NCI-H2107 treated with DMSO at 0.1 percent for 48 hours (cell line): ENCODE measurements at regions not wholly inside any gene's neighbourhood (a gene's known extent, or its start where the extent isn't known, plus 50 kb on each side); places are given as distances from the start of the nearest gene placed in this dataset.

ENCODE experiments used
- DNase-seq: peaks from one replicate; lab custom pipeline; 2025; ENCODE audit not compliant: unreplicated experiment; lab: John Stamatoyannopoulos, UW

- no peak for DNase-seq
Measured at GRCh38 chr16:59296888-59297287, 562.8 kb upstream of the GOT2 start.

DNA sequence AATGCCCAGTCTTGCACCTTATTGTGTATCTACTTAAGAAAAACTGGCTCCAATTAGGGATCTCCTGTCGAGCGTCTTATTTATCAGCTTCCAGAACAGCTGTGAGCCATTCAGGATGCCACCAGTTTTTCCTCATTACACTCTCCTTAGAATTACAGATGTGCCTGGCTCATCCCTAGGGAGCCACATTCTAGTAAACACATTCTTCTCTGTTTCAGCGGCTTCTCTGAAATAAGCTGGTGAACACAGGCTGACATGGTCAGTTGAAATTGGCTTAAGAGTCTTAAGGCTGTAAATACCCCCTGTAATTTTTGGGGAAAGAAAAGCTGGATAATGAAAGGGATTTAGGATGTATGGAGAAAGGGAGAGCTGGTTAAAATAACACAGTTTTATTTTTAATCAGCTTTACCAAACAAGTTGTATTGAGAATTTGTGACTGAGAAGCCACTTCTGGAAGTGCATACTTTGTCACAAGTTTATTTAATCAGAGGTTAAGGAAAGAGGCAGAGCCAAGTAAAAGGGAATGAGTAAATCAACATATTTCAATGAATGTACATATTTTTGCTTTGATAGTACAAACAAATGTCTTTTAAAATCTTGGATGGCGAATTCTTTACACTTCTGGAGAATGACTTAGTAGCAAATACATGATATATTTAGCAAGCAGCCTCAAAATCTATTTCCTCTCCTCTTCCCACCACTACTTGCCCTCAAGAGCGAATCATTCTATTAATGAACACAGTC, 562.0 kb upstream of the GOT2 start:
- no peak for DNase-seq

DNA sequence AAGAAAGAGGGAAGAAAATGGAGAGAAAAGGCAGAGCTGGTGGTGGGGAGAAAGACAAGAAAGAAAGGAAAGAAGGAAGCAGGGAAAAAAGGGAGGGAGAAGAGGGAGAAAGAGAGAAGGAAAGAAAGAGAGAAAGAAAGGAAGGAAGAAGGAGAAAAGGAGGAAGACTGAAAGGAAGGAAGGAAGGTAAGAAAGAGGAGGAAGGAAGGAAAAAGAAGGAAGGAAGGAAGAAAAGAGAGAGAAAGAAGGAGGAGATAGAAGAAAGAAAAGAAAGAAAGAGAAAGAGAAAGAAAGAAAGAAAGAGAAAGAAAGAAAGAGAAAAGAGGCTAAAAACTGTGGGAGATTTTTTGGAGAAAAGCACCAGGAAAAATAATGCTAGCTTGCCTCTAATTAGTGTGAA, 561.4 kb upstream of the GOT2 start:
- no peak for DNase-seq

DNA sequence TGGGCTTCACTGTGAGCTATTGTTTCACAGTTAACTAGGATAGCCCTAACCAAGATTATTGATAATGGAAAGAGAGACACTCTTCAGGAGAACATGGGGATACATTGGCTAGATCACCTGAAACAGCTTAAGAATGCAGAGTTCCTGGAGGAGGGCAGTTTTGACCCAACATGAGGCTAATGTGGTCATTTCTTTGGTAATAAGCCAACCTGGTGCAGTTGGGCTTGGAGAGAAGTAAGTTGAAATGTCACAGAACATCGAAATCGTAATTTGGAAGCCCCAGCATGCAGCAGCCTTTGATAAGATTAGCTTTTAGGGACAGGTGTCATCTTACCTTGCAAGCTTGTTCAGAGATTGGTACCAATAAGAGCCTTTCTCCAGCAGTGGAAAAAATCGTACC, 556.6 kb upstream of the GOT2 start:
- DNase-seq, result no peak

GRCh38 chr16:59289151-59289550, 555.0 kb upstream of the GOT2 start:
- no peak for DNase-seq

DNA sequence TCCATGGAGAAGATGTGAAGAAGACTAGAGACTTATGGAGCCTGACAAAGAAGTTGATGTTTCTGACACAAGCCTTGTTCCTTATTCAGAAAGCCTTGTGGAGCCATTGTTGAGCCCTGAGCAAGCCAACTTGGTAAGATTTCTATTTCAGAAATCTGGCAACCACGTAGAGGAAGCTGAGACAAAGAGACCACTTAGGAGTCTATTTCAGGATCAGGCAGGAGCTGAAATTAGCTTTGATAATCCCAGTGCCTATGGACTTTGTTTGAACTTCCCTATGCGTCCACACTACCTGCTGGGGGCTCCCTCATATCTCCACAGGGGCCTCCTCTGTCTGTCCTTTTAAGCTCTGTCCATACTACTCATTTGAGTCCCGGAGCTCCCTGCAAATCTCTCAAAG, 540.0 kb upstream of the GOT2 start:
- no peak for DNase-seq

GRCh38 chr16:59263955-59264354, 529.8 kb upstream of the GOT2 start:
- DNase-seq, result no peak

DNA sequence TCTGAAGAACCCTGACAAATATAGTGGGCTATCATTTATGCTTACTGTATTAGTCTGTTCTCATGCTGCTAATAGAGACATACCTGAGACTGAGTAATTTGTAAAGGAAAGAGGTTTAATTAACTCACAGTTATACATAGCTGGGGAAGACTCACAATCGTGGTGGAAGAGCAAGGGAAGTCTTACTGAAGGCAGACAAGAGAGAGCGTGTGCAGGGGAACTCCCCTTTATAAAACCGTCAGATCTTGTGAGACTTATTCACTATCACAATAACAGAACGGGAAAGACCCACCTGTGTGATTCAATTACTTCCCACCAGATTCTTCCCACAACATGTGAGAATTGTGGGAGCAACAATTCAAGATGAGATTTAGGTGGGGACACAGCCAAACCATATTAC, 526.8 kb upstream of the GOT2 start:
- DNase-seq, result no peak

GRCh38 chr16:59259950-59260319, 525.8 kb upstream of the GOT2 start:
- no peak for DNase-seq

DNA sequence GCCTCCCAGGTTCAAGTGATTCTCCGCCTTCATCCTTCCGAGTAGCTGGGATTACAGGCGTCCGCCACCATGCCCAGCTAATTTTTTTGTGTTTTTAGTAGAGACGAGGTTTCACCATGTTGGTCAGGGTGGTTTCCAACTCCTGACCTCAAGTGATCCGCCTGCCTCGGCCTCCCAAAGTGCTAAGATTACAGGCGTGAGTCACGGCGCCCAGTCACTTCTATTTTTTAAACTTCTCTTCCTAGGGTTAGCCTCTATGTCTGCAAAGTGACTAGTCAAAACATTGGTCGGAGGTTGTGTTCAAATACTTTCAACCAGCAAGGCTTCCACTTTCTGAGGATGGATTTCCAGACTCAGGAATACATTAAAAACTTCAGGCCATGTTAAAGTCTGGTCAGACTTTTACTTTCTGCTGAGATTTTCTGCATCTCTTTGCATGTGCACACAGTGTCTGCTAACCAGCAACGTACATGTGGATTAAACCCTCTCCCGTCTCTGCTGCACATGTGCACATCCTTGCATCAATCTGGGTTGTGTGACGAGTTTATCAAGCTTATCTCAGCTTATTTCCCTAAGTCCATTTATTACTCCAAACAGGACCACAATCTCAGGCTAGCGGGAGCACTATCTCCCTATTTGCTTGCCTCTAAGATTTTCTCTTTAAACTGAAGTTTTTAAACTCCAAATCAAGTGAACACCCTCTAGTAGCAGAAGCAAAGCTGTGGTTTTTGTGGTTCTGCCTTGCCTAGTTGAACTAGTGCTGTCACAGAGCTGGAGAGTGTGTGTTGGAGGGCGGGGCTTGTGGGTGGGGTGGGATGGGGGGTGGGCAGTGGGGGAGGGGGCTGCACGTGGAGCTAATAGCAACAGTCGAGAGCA, 525.2 kb upstream of the GOT2 start:
- no peak for DNase-seq

DNA sequence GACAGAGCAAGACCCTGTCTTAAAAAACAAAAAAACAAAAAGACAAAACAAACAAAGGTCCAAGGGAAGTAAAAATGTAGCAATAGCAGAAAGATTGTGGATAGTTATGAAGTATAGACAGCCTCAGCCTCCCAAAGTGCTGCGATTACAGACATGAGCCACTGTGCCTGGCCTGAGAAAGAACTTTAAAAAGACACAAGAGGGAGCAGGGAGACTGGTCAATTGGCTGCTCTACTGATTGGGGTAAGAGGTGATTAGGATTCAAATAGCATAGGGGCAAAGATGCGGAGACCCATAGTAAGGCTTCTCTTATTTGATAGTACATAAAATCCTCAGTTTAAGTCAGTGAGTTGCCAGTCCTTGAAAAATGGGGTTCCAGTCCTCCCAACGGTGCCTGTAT, 518.2 kb upstream of the GOT2 start:
- DNase-seq, result no peak

- DNase-seq, result no peak
Measured at GRCh38 chr16:59249011-59249410, 514.9 kb upstream of the GOT2 start.

GRCh38 chr16:59242556-59242955, 508.4 kb upstream of the GOT2 start:
- no peak for DNase-seq

- DNase-seq, result no peak
Measured at GRCh38 chr16:59238246-59238645, 504.1 kb upstream of the GOT2 start.

DNA sequence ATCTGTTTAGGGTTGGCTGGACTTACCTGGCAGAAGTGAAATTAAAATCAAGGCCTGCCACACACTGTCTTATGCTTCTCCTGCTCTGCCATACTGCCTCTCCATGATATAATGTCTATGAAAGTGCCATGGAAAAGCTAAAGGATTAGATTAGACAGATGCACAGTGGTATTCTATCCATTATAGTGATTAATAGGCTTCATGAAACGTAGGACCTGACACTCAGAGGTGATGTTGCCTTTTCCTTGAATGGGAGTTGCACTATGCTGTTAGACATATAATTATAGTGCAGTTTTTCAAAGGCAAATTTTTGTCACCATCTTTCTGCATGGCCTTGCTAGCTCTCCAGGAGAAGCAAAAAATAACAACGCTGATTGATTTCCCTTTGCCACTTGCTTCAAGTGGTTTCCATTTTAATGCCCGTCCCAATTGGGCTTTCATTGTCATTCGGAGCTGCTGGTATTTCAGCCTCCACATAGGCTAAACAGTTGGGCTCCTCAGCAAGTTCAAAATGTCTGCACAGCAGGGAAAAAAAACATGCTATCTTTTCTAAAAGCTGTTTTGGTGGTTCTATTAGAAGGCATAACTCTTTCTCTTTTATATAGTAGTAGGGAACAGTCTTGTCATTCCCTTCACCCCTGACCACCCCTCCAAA, 502.8 kb upstream of the GOT2 start:
- no peak for DNase-seq

- DNase-seq, result no peak
Measured at GRCh38 chr16:59224401-59224800, 490.3 kb upstream of the GOT2 start.

- DNase-seq, result no peak
Measured at GRCh38 chr16:59220011-59220410, 485.9 kb upstream of the GOT2 start.

DNA sequence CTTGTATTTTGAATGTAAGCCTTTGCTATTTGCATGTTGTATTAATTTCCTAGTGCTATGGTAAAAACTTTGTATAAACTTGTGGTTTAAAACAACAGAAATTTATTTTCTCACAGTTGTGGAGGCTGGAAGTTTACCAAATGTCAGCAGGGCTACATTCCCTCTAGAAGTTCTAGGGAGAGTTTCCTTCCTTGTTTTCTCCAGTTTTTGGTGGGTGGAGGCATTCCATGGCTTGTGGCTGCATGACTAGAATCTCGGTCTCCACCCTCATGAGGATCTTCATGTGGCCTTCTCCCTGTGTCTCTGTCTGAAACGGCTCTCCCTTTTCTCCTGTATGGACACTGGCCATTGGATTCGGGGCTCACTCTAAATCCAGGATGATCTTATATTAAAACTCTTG, 482.2 kb upstream of the GOT2 start:
- no peak for DNase-seq

DNA sequence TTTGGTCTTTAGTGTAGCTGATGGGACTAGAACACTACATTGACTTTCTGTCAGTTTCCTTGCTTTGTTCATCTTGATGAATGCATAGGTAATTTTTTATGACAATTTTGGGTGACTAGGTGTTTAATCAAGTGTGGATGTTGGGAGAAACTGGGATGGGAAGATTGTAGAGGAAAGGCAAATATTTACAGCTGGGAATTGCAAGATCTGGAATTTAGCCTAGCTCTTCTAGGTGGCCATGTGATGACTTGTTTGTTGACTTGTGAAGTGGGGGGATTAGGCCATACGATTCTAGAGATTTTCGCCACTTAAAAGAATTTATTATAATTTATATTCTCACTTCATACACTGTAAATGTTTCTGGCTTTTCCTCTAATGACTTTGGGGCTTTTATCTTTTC, 480.3 kb upstream of the GOT2 start:
- DNase-seq, result no peak

- DNase-seq, result no peak
Measured at GRCh38 chr16:59213952-59214351, 479.8 kb upstream of the GOT2 start.

DNA sequence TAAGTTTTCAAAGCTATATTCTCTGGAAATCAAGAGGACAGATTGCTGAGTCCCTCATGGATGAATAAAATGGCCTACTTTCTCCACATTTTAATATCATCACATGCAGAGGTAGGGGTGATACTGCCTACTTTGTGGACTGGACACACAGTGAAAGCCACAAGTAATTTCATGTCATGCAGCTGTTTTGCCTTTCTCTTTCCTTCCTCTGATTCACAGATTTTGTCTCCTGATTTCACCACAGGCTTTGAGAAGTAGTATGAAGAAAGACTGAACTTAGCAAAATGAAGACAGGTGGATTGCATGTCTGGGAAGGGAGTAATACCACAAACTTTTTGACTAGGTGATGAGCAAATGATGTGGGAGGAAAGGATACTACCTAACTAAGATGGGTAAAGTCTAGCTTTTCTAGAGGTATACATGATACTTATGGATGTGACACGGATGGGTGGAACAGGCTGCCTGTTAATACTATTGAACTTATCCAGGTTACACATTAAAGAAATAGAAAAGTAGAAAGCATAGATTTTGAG, 478.4 kb upstream of the GOT2 start:
- DNase-seq, result no peak
